GM23338 (cell line): ENCODE measurements at regions not wholly inside any gene's neighbourhood (a gene's known extent, or its start where the extent isn't known, plus 50 kb on each side); places are given as distances from the start of the nearest gene placed in this dataset.

Experiments used
- ATAC-seq: fragments of 200-7000 bp; cut with Tn5 transposase; 3 replicates; pipeline ENCODE4 v1.9.1; 2020
- DNase-seq: peaks from one replicate; pipeline ENCODE4 v3.0.0-alpha.2; 2015; ENCODE audit warnings: low spot score
- H2AFZ ChIP-seq: fragments of 200-600 bp; sonication (generic); 2 replicates; pipeline ENCODE4 v1.8.0; 2016; ENCODE audit warnings: antibody characterized with exemption, mild to moderate bottlenecking, moderate library complexity
- H3F3A ChIP-seq: fragments of 200-600 bp; sonication (generic); replicated peaks from 2 replicates; pipeline ENCODE4 v1.8.0; 2017; ENCODE audit warnings: antibody characterized with exemption, mixed run types, low read depth
- H3K27ac ChIP-seq: fragments of 200-600 bp; sonication (generic); 2 replicates; pipeline ENCODE4 v1.6.1; 2016; ENCODE audit warnings: low read depth
- H3K27me3 ChIP-seq: fragments of 200-600 bp; sonication (generic); 2 replicates; pipeline ENCODE4 v1.8.0; 2016; ENCODE audit warnings: mild to moderate bottlenecking, mixed run types, moderate library complexity; ENCODE audit not compliant: insufficient read depth
- H3K36me3 ChIP-seq: fragments of 200-600 bp; sonication (generic); 2 replicates; pipeline ENCODE4 v1.8.0; 2016; ENCODE audit warnings: mild to moderate bottlenecking; ENCODE audit not compliant: insufficient read depth
- H3K4me1 ChIP-seq: fragments of 200-600 bp; sonication (generic); 2 replicates; pipeline ENCODE4 v1.8.0; 2016; ENCODE audit warnings: mild to moderate bottlenecking, moderate library complexity; ENCODE audit not compliant: insufficient read depth
- H3K4me2 ChIP-seq: fragments of 200-600 bp; sonication (generic); 2 replicates; pipeline ENCODE4 v1.7.1; 2017; ENCODE audit warnings: mixed run types
- H3K4me3 ChIP-seq: fragments of 200-600 bp; sonication (generic); 2 replicates; pipeline ENCODE4 v1.6.1; 2016; ENCODE audit warnings: mixed run types
- H3K79me2 ChIP-seq: fragments of 200-600 bp; sonication (generic); replicated peaks from 2 replicates; pipeline ENCODE4 v1.8.0; 2017; ENCODE audit warnings: mild to moderate bottlenecking; ENCODE audit not compliant: insufficient read depth
- H3K9me2 ChIP-seq: fragments of 200-600 bp; sonication (generic); 2 replicates; pipeline ENCODE4 v1.8.0; 2017; ENCODE audit not compliant: insufficient read depth
- H4K20me1 ChIP-seq: fragments of 200-600 bp; sonication (generic); replicated peaks from 2 replicates; pipeline ENCODE4 v1.8.0; 2017; ENCODE audit warnings: mild to moderate bottlenecking; ENCODE audit not compliant: insufficient read depth
- H3K27ac Mint-ChIP-seq: 2 replicates; pipeline ENCODE4 v1.8.0; 2020; ENCODE audit warnings: inconsistent platforms, mild to moderate bottlenecking, moderate library complexity, mixed read lengths
- H3K27me3 Mint-ChIP-seq: 3 replicates; pipeline ENCODE4 v1.8.0; 2022; ENCODE audit warnings: low read depth, mild to moderate bottlenecking, moderate library complexity, mixed read lengths, inconsistent platforms; ENCODE audit not compliant: insufficient read depth, poor library complexity
- H3K36me3 Mint-ChIP-seq: 3 replicates; pipeline ENCODE4 v1.8.0; 2021; ENCODE audit warnings: low read depth, mild to moderate bottlenecking, inconsistent platforms, moderate library complexity, mixed read lengths
- H3K4me1 Mint-ChIP-seq: 3 replicates; pipeline ENCODE4 v1.8.0; 2020; ENCODE audit warnings: mild to moderate bottlenecking, inconsistent platforms, mixed read lengths
- H3K4me3 Mint-ChIP-seq: 3 replicates; pipeline ENCODE4 v1.8.0; 2021; ENCODE audit warnings: moderate library complexity, mild to moderate bottlenecking, inconsistent platforms, mixed read lengths
- H3K9me3 Mint-ChIP-seq: 3 replicates; pipeline ENCODE4 v1.8.0; 2020; ENCODE audit warnings: moderate library complexity, mild to moderate bottlenecking, inconsistent platforms, mixed read lengths
- CREB1 ChIP-seq: fragments of 250-450 bp; sonication (Bioruptor Pico); IDR thresholded peaks from 2 replicates; pipeline ENCODE4 v1.5.0; 2020; ENCODE audit warnings: low read depth, mild to moderate bottlenecking, moderate library complexity
- CTCF ChIP-seq, 2 experiments: fragments of 200-600 bp in 1 of 2; sonication (generic) in 1 of 2; conservative IDR thresholded peaks; 2 replicates each; pipeline versions ENCODE4 v1.5.1 to v1.6.1; 2016 to 2017; ENCODE audit warnings: antibody characterized with exemption in 2 of 2, low read depth in 2 of 2, mild to moderate bottlenecking in 2 of 2, moderate library complexity in 1 of 2
- ETS1 ChIP-seq: IDR thresholded peaks from 2 replicates; pipeline ENCODE4 v1.6.1; 2016; ENCODE audit warnings: antibody characterized with exemption
- EZH2 ChIP-seq: fragments of 200-600 bp; sonication (generic); IDR thresholded peaks from one replicate; pipeline ENCODE4 v1.8.0; 2017; ENCODE audit warnings: antibody characterized with exemption, mild to moderate bottlenecking, low read depth; ENCODE audit not compliant: unreplicated experiment
- EZH2phosphoT487 ChIP-seq: fragments of 200-600 bp; sonication (generic); IDR thresholded peaks from one replicate; pipeline ENCODE4 v1.8.1; 2018; ENCODE audit warnings: antibody characterized with exemption; ENCODE audit not compliant: unreplicated experiment
- JUNB ChIP-seq: IDR thresholded peaks from one replicate; pipeline ENCODE4 v1.6.1; 2016; ENCODE audit warnings: antibody characterized with exemption; ENCODE audit not compliant: unreplicated experiment
- NANOG ChIP-seq: IDR thresholded peaks from 2 replicates; pipeline ENCODE4 v1.6.1; 2016; ENCODE audit warnings: antibody characterized with exemption, borderline replicate concordance
- POLR2AphosphoS5 ChIP-seq: IDR thresholded peaks from 2 replicates; pipeline ENCODE4 v1.6.1; 2016; ENCODE audit warnings: antibody characterized with exemption, low read depth
- REST ChIP-seq: IDR thresholded peaks from one replicate; pipeline ENCODE4 v1.6.1; 2018; ENCODE audit warnings: antibody characterized with exemption; ENCODE audit not compliant: unreplicated experiment
- STAT1 ChIP-seq: IDR thresholded peaks from one replicate; pipeline ENCODE4 v1.6.1; 2016; ENCODE audit warnings: antibody characterized with exemption; ENCODE audit not compliant: unreplicated experiment
- ZNF114 ChIP-seq: fragments of 250-450 bp; sonication (Bioruptor Pico); IDR thresholded peaks from 2 replicates; pipeline ENCODE4 v1.5.0; 2020; ENCODE audit warnings: mild to moderate bottlenecking, moderate library complexity
- ZNF331 ChIP-seq: fragments of 250-450 bp; sonication (Bioruptor Pico); IDR thresholded peaks from 2 replicates; pipeline ENCODE4 v1.5.0; 2020; ENCODE audit warnings: low read depth, mild to moderate bottlenecking, moderate library complexity
- ZNF462 ChIP-seq: fragments of 250-450 bp; sonication (Bioruptor Pico); IDR thresholded peaks from 2 replicates; pipeline ENCODE4 v1.5.0; 2020; ENCODE audit warnings: mild to moderate bottlenecking, moderate library complexity

GRCh38 chr3:182436547-182436946 is 356.8 kb upstream of the ATP11B start:
- no peak overlapping the region for H3K4me2 ChIP-seq
- H3K27ac ChIP-seq, result no peak overlapping the region
- H3K27me3 ChIP-seq, result no peaks in the 10 kb centered on the region
- H4K20me1 ChIP-seq, result no peaks in the 10 kb centered on the region
- TF ChIP-seq JUNB, result no peak
- TF ChIP-seq POLR2AphosphoS5, result no peak
- TF ChIP-seq ZNF462 (CRISPR knock-in tag), result no peak
- no peak for TF ChIP-seq EZH2phosphoT487
- TF ChIP-seq CREB1, result no peak
- no peak for TF ChIP-seq ZNF114 (CRISPR knock-in tag)
- TF ChIP-seq ZNF331 (CRISPR knock-in tag), result no peak
- no peak for TF ChIP-seq NANOG
- TF ChIP-seq STAT1, result no peak
- TF ChIP-seq REST, result no peak
- no peak for TF ChIP-seq EZH2
- no peak for TF ChIP-seq ETS1
- no peak for TF ChIP-seq CTCF (conservative IDR thresholded peaks at IDR 0.05; ENCODE audit: low read depth in 2 of 2)
- Mint-ChIP-seq H3K27ac (no peak overlapping the region), H3K4me3 (no peak overlapping the region), H3K36me3 (no peaks in the 10 kb centered on the region), H3K27me3 (peaks cover 2% of the 10 kb centered on the region), H3K9me3 (no peaks in the 10 kb centered on the region), H3K4me1 (no peaks in the 10 kb centered on the region)
- H3K4me1 ChIP-seq, result no peaks in the 10 kb centered on the region
- no peaks in the 10 kb centered on the region for H3F3A ChIP-seq
- no peak overlapping the region for H3K4me3 ChIP-seq
- ATAC-seq (no peak), DNase-seq (no peak)
- H3K79me2 ChIP-seq, result no peaks in the 10 kb centered on the region
- H2AFZ ChIP-seq, result no peak overlapping the region
- no peaks in the 10 kb centered on the region for H3K9me2 ChIP-seq
- H3K36me3 ChIP-seq, result no peaks in the 10 kb centered on the region
